Neuron (in vitro differentiated cells): ENCODE measurements at regions not wholly inside any gene's neighbourhood (a gene's known extent, or its start where the extent isn't known, plus 50 kb on each side); places are given as distances from the start of the nearest gene placed in this dataset.
A peak's percentile ranks its signal among the peaks of the same experiment; 100 is the strongest.
"Not testable (repeated sequence)": the region's sequence is repeated elsewhere in the genome, so short reads cannot be mapped to it uniquely, and the experiment has no call there.

Source experiments
- H2AFZ ChIP-seq: one replicate; pipeline ENCODE4 v1.6.1; 2013; ENCODE audit warnings: low read depth, mild to moderate bottlenecking, inconsistent platforms, low read length, moderate library complexity
- H3K27me3 ChIP-seq: one replicate; pipeline ENCODE4 v1.6.1; 2013; ENCODE audit warnings: low read length; ENCODE audit not compliant: insufficient read depth
- H3K36me3 ChIP-seq: one replicate; pipeline ENCODE4 v1.6.1; 2013; ENCODE audit warnings: low read length; ENCODE audit not compliant: insufficient read depth
- H3K4me1 ChIP-seq: one replicate; pipeline ENCODE4 v1.6.1; 2013; ENCODE audit warnings: low read length; ENCODE audit not compliant: insufficient read depth
- H3K4me3 ChIP-seq: 2 replicates; pipeline ENCODE4 v1.5.1; 2013; ENCODE audit warnings: mild to moderate bottlenecking, low read length, moderate library complexity
- H3K9me3 ChIP-seq: one replicate; pipeline ENCODE4 v1.6.1; 2013; ENCODE audit warnings: low read length

DNA sequence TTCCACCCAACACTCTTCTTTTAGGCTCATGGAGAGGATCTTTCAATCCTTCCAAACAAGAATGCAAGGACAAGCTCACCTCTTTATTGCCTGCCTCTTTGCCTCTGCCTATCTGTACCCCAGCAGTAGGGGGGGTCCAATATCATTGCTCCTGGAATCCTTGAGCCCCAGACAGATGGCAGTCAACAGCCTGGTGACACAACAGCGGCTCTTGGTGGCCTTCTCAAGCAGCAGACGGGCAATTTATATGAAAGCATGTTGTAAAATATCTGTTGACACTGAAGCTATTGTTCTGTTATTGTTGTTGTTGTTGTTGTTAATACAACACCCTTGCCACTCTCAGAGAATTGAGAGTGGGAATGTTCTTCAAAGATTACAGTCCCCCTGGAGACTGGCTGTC lies 480.0 kb upstream of the CADM1 start:
- Histone ChIP-seq H3K4me3 (no peak overlapping the region), H2AFZ (no peak overlapping the region), H3K36me3 (no peaks in the 10 kb centered on the region), H3K27me3 (no peaks in the 10 kb centered on the region), H3K9me3 (no peaks in the 10 kb centered on the region), H3K4me1 (peaks cover 15% of the 10 kb centered on the region)

DNA sequence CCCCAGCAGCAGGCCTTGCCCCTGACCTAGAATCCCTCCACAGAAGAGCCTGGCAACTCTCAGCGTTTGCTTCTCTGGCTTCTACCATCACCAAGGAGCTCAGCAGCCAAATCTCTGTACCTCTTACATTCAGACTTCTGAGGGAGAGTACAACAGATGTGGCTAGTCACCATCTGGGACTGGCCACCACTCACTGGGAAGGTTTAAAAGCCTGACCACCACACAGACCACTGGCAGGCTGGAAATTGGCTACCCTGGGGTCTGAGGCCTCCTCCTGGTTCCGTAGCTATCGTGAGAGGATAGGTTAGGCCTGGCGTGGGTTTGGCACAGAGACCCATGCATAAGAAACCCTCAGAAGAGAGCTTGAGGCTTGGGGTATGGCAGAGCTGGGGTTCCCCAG lies 478.5 kb upstream of the CADM1 start:
- no peaks in the 10 kb centered on the region for H3K36me3 ChIP-seq
- no peaks in the 10 kb centered on the region for H3K27me3 ChIP-seq
- no peak overlapping the region for H2AFZ ChIP-seq
- peaks cover 15% of the 10 kb centered on the region for H3K4me1 ChIP-seq
- no peak overlapping the region for H3K4me3 ChIP-seq
- H3K9me3 ChIP-seq = no peaks in the 10 kb centered on the region

DNA sequence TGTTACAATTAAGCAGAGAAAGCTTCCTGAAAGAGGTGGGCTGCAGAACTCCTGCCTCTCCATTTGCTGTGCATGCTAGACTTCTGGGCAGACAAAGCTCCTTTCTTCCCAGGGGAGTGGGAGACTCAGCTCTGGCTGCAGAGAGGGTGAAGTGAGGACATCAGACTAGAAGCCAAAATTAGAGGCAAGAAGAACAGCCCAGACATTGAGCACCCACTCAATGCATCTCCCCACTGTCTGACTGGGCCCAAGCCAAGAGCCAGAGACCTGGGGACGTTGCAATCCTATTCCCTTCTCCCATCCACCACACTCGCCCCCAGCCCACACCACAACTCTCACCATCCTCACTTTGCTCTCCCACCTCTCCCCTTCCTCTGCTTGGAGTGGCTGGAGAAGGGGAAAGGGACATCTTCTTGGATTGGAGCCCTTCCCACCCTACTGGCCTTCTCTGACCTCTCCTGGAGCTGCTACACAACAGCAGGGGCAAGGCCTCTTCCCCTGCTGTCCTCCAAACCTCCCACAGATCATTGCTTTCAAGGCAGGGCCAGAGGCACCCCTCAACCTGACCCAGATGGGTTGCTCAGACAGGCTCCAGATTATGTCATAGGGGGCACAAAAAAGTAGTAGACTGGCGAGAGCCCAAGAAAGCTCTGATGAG lies 477.7 kb upstream of the CADM1 start:
- no peaks in the 10 kb centered on the region for H3K27me3 ChIP-seq
- H3K4me3 ChIP-seq = no peak overlapping the region
- H3K4me1 ChIP-seq = peaks cover 15% of the 10 kb centered on the region
- no peak overlapping the region for H2AFZ ChIP-seq
- no peaks in the 10 kb centered on the region for H3K36me3 ChIP-seq
- no peaks in the 10 kb centered on the region for H3K9me3 ChIP-seq

DNA sequence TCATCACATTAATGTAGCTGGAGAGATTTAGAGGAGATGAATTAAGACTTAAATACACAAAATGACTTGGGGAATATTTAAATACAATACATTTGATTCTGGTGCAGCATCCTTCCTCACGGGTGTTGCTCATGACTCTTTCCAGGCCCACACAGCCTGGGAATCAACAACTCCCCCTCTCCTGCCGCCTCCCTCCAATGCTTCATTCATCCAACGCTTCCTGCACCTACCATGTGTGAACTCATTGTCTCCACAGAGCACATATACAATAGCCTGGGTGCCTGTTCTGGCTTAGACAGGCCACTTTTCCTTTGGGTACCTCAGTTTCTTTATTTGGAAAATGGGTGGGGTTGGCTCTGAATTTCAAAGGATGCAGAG lies 476.9 kb upstream of the CADM1 start:
- H3K9me3 ChIP-seq = no peaks in the 10 kb centered on the region
- no peaks in the 10 kb centered on the region for H3K27me3 ChIP-seq
- no peak overlapping the region for H3K4me3 ChIP-seq
- H3K4me1 ChIP-seq = peaks cover 15% of the 10 kb centered on the region
- no peak overlapping the region for H2AFZ ChIP-seq
- H3K36me3 ChIP-seq = no peaks in the 10 kb centered on the region

GRCh38 chr11:115980337-115981103 lies 476.3 kb upstream of the CADM1 start:
- H2AFZ ChIP-seq = no peak overlapping the region
- no peaks in the 10 kb centered on the region for H3K36me3 ChIP-seq
- H3K27me3 ChIP-seq = no peaks in the 10 kb centered on the region
- H3K9me3 ChIP-seq = no peaks in the 10 kb centered on the region
- peaks cover 16% of the 10 kb centered on the region for H3K4me1 ChIP-seq
- H3K4me3 ChIP-seq = no peak overlapping the region

- no peaks in the 10 kb centered on the region for H3K36me3 ChIP-seq
- peaks cover 9% of the 10 kb centered on the region for H3K4me1 ChIP-seq
- no peaks in the 10 kb centered on the region for H3K9me3 ChIP-seq
- peak overlapping the region; percentile 49 for H3K4me3 ChIP-seq
- H3K27me3 ChIP-seq = no peaks in the 10 kb centered on the region
- peak overlapping the region; percentile 83 for H2AFZ ChIP-seq
These were observed 470.5 kb upstream of the CADM1 start for GRCh38 chr11:115974703-115975102.

DNA sequence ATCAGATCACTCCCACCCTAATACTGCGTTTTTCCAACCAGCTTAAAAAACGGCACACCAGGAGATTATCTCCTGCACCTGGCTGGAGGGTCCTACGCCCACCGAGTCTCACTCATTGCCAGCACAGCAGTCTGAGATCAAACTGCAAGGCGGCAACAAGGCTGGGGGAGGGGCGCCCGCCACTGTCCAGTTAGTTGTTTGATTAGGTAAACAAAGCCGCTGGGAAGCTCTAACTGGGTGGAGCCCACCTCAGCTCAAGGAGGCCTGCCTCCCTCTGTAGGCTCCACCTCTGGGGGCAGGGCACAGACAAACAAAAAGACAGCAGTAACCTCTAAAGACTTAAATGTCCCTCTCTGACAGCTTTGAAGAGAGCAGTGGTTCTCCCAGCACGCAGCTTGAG lies 463.0 kb upstream of the CADM1 start:
- not testable (repeated sequence) for H3K27me3 ChIP-seq, H3K4me3 ChIP-seq, H2AFZ ChIP-seq, H3K9me3 ChIP-seq, H3K4me1 ChIP-seq, H3K36me3 ChIP-seq

GRCh38 chr11:115965767-115966504 lies 461.7 kb upstream of the CADM1 start:
- Histone ChIP-seq H3K36me3 (no peaks in the 10 kb centered on the region), H3K27me3 (no peaks in the 10 kb centered on the region), H3K4me3 (no peak overlapping the region), H3K9me3 (no peaks in the 10 kb centered on the region), H3K4me1 (peaks cover 6% of the 10 kb centered on the region), H2AFZ (no peak overlapping the region)

DNA sequence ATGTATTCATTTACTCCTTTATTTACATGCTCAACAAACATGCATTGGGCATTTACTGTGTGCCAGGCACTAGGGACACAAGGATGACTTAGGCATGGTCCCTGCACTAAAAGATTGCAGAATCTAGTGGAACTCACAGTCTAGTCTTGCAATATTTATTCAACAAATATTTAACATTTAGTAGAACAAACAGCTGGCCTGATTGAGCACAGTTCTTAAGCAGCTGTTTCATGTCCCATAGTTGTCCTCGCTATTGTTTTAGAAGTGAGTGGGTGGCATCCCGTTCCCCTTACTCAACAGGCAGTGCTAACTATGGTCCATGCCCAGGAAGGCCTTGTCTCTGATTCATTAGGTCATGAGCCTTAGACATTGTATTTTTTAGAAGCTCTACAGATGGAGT lies 459.9 kb upstream of the CADM1 start:
- Histone ChIP-seq H3K27me3 (no peaks in the 10 kb centered on the region), H3K9me3 (no peaks in the 10 kb centered on the region), H3K4me3 (no peak overlapping the region), H2AFZ (no peak overlapping the region), H3K4me1 (peaks cover 6% of the 10 kb centered on the region), H3K36me3 (no peaks in the 10 kb centered on the region)

- Histone ChIP-seq H3K4me1 (peaks cover 6% of the 10 kb centered on the region), H3K9me3 (no peaks in the 10 kb centered on the region), H3K36me3 (no peaks in the 10 kb centered on the region), H3K4me3 (no peak overlapping the region), H2AFZ (no peak overlapping the region), H3K27me3 (no peaks in the 10 kb centered on the region)
These were observed 458.9 kb upstream of the CADM1 start for GRCh38 chr11:115963156-115963555.

DNA sequence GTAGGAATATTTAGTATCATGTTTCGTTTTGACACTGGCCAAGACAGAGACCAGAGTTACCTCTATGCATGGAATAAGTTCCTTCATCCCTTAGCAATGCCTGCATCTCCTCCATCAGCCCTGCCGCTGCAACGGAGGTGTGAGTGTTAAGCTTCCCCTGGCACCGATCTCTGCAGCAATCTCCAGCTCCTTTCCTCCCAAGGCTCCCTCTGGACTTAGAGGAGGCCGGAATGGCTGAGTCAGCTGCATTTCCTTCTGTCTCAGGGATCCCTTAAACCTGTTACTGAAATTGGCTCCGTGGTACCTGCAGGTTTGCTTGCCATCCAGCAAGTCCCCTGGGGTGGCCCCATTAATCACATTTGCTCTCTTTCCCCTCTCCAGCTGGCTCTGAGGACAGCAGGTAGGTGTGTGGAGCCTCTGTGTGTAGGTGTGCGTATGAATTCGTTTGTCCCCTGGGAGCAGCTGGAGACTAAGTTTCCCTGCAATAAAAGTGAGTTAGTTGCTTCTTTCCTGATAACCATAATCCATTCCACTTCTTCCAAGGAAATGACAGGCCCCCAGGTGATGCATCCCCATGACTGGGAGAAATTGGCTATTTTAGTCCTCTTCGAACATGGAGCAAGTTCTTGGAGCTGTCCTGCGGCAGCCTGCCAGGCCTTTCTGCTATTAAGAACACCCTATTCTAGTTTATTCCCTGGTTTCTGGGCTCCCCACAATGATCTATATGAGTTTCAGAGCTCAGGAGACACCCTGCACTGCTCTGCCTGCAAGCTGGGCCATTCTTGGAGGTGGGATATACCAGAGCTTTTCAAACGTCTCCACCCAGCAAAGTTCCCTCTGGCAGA lies 457.2 kb upstream of the CADM1 start:
- H3K4me3 ChIP-seq = no peak overlapping the region
- no peaks in the 10 kb centered on the region for H3K27me3 ChIP-seq
- H3K36me3 ChIP-seq = no peaks in the 10 kb centered on the region
- H3K9me3 ChIP-seq = no peaks in the 10 kb centered on the region
- peaks cover 6% of the 10 kb centered on the region for H3K4me1 ChIP-seq
- no peak overlapping the region for H2AFZ ChIP-seq

DNA sequence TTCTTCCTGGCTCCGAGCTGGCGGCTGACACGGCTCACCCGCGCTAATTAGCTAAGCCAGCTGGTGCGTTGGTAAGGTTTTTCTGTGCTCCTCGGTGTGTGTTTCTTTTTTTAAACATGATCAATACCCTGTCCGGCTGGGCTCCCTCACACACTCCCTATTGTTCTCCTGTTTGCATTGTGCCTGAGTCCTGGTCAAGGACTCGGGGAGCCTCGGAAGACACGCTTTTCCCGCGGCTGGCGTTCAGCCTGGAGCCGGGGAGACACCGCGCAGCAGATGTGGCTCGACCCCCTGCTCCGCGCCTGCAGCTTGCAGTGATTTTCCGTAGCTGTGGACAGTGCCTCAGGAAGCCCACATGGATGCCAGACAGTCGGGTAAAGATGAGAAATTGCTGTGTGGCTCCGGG lies 454.9 kb upstream of the CADM1 start:
- no peak overlapping the region for H2AFZ ChIP-seq
- H3K36me3 ChIP-seq = no peaks in the 10 kb centered on the region
- no peak overlapping the region for H3K4me3 ChIP-seq
- H3K4me1 ChIP-seq = no peaks in the 10 kb centered on the region
- no peaks in the 10 kb centered on the region for H3K9me3 ChIP-seq
- H3K27me3 ChIP-seq = no peaks in the 10 kb centered on the region
